ENCODE measurements at regions not wholly inside any gene's neighbourhood (a gene's known extent, or its start where the extent isn't known, plus 50 kb on each side); places are given as distances from the start of the nearest gene placed in this dataset.

- Histone ChIP-seq H3K36me3 (no peaks in the 10 kb centered on the region), H3K27me3 (no peaks in the 10 kb centered on the region), H3K9ac (ENCODE audit: low read depth in 2 of 2, low read length in 2 of 2) (no peak overlapping the region), H3K4me1 (no peaks in the 10 kb centered on the region), H3K9me3 (no peaks in the 10 kb centered on the region), H3K27ac (no peak overlapping the region), H3K4me3 (no peak overlapping the region)
- TF ChIP-seq CTCF (IDR thresholded peaks at IDR 0.05): peak; percentile 27
- DNase-seq: no peak
- intact Hi-C loops (cut with DNase I): loop anchor here (10.0 kb wide), 1 partner anchor 821 kb away; no protein-coding TSS in a partner anchor
These were observed 434.1 kb downstream of the NOVA1 start for GRCh38 chr14:26163761-26164160.

- H3K36me3 ChIP-seq: no peaks in the 10 kb centered on the region
- H3K9ac ChIP-seq (ENCODE audit: low read depth in 2 of 2, low read length in 2 of 2): no peak overlapping the region
- DNase-seq: no peak
- H3K4me1 ChIP-seq: no peaks in the 10 kb centered on the region
- no peak overlapping the region for H3K27ac ChIP-seq
- TF ChIP-seq CTCF (IDR thresholded peaks at IDR 0.05): no peak
- intact Hi-C loops (cut with DNase I): no loop called here
- no peak overlapping the region for H3K4me3 ChIP-seq
- H3K27me3 ChIP-seq: no peaks in the 10 kb centered on the region
- no peaks in the 10 kb centered on the region for H3K9me3 ChIP-seq
These were observed 440.3 kb downstream of the NOVA1 start for GRCh38 chr14:26157517-26157916.

GRCh38 chr14:26143057-26143456 is 454.8 kb downstream of the NOVA1 start:
- H3K27me3 ChIP-seq: no peaks in the 10 kb centered on the region
- intact Hi-C loops (cut with DNase I): no loop called here
- H3K36me3 ChIP-seq: no peaks in the 10 kb centered on the region
- no peak overlapping the region for H3K9ac ChIP-seq (ENCODE audit: low read depth in 2 of 2, low read length in 2 of 2)
- H3K4me3 ChIP-seq: no peak overlapping the region
- H3K9me3 ChIP-seq: no peaks in the 10 kb centered on the region
- DNase-seq: no peak
- H3K27ac ChIP-seq: no peak overlapping the region
- no peaks in the 10 kb centered on the region for H3K4me1 ChIP-seq
- no peak for TF ChIP-seq CTCF (IDR thresholded peaks at IDR 0.05)

- Histone ChIP-seq H3K36me3 (no peaks in the 10 kb centered on the region), H3K27ac (no peak overlapping the region), H3K4me3 (no peak overlapping the region), H3K9me3 (no peaks in the 10 kb centered on the region), H3K27me3 (no peaks in the 10 kb centered on the region), H3K4me1 (no peaks in the 10 kb centered on the region), H3K9ac (ENCODE audit: low read depth in 2 of 2, low read length in 2 of 2) (no peak overlapping the region)
- intact Hi-C loops (cut with DNase I): no loop called here
- TF ChIP-seq CTCF (IDR thresholded peaks at IDR 0.05): no peak
- DNase-seq: no peak
These were observed 458.9 kb downstream of the NOVA1 start for GRCh38 chr14:26138764-26139445.

GRCh38 chr14:26137161-26137560 is 460.7 kb downstream of the NOVA1 start:
- Histone ChIP-seq H3K27me3 (no peaks in the 10 kb centered on the region), H3K36me3 (no peaks in the 10 kb centered on the region), H3K9me3 (no peaks in the 10 kb centered on the region), H3K9ac (ENCODE audit: low read depth in 2 of 2, low read length in 2 of 2) (no peak overlapping the region), H3K27ac (no peak overlapping the region), H3K4me3 (no peak overlapping the region), H3K4me1 (no peaks in the 10 kb centered on the region)
- DNase-seq: no peak
- intact Hi-C loops (cut with DNase I): no loop called here
- no peak for TF ChIP-seq CTCF (IDR thresholded peaks at IDR 0.05)

Measured in colonic mucosa (tissue), 4 donors.